WTC11 (cell line): ENCODE measurements at regions not wholly inside any gene's neighbourhood (a gene's known extent, or its start where the extent isn't known, plus 50 kb on each side); places are given as distances from the start of the nearest gene placed in this dataset.

Experiments used
- CTCF ChIP-seq: fragments of 200-600 bp; IDR thresholded peaks from 2 replicates; pipeline ENCODE4 v1.8.0; 2022; ENCODE audit warnings: antibody characterized with exemption
- ELF4 ChIP-seq: sonication (generic); formaldehyde crosslinking; IDR thresholded peaks from 2 replicates; pipeline ENCODE4 v1.8.1; 2022; ENCODE audit warnings: low read depth, mild to moderate bottlenecking, moderate library complexity, missing genetic modification reagents
- ESRRA ChIP-seq: sonication (generic); formaldehyde crosslinking; IDR thresholded peaks from 2 replicates; pipeline ENCODE4 v1.8.1; 2022; ENCODE audit warnings: mild to moderate bottlenecking, missing genetic modification reagents, borderline replicate concordance
- ETV6 ChIP-seq: sonication (generic); formaldehyde crosslinking; IDR thresholded peaks from 2 replicates; pipeline ENCODE4 v1.8.1; 2022; ENCODE audit warnings: mild to moderate bottlenecking, missing genetic modification reagents
- KAT7 ChIP-seq: sonication (generic); formaldehyde crosslinking; IDR thresholded peaks from 2 replicates; pipeline ENCODE4 v1.8.1; 2023; ENCODE audit warnings: missing genetic modification reagents, mild to moderate bottlenecking, borderline replicate concordance
- NR3C1 ChIP-seq: sonication (generic); formaldehyde crosslinking; conservative IDR thresholded peaks from 2 replicates; pipeline ENCODE4 v1.8.1; 2023; ENCODE audit warnings: low read depth, mild to moderate bottlenecking, missing genetic modification reagents
- SP1 ChIP-seq: sonication (generic); formaldehyde crosslinking; conservative IDR thresholded peaks from 2 replicates; pipeline ENCODE4 v1.8.1; 2022; ENCODE audit warnings: missing genetic modification reagents
- USF2 ChIP-seq: sonication (generic); formaldehyde crosslinking; IDR thresholded peaks from 2 replicates; pipeline ENCODE4 v1.8.1; 2023; ENCODE audit warnings: mild to moderate bottlenecking, missing genetic modification reagents, moderate library complexity
- TF ChIP-seq, protein P1 (sequence below): sonication (generic); formaldehyde crosslinking; conservative IDR thresholded peaks from 2 replicates; pipeline ENCODE4 v1.8.1; 2022; ENCODE audit warnings: mild to moderate bottlenecking, missing genetic modification reagents
- TF ChIP-seq, protein P2 (sequence below): sonication (generic); formaldehyde crosslinking; IDR thresholded peaks from 2 replicates; pipeline ENCODE4 v1.8.1; 2022; ENCODE audit warnings: mild to moderate bottlenecking, moderate library complexity, missing genetic modification reagents

DNA sequence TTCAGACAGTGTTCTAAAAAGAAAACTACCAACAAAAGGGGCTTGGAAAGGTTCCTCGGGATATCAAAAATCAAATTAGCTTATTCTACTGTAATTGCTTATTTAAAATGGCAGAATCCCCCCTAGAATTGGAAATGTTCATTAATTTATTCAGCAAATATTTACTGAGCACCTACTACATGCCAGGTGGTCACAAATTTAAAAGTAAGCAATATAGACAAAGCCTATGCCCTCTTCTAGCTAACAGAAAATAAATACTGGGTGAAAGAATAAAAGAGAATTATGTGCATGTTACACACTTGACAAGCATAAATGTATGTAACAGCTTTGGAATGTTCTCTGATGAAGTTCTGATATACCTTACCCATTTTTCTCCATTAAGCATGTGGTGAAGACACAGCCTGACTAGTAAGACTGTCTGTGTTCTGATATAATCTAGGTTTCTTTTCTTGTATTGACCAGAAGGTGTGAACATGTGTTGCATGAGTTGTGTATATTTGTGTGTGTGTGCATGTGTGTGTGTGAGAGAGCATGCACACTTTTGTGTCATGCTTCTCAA, 606.7 kb upstream of the CITED2 start:
- TF ChIP-seq USF2 (CRISPR knock-in tag) (no peak), KAT7 (CRISPR knock-in tag) (no peak), CTCF (no peak), NR3C1 (CRISPR knock-in tag) (no peak), ESRRA (CRISPR knock-in tag) (no peak), ETV6 (CRISPR knock-in tag) (no peak), ELF4 (CRISPR knock-in tag) (no peak), SP1 (no peak)
- TF ChIP-seq, protein P1, sequence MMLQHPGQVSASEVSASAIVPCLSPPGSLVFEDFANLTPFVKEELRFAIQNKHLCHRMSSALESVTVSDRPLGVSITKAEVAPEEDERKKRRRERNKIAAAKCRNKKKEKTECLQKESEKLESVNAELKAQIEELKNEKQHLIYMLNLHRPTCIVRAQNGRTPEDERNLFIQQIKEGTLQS = no peak
- TF ChIP-seq, protein P2, sequence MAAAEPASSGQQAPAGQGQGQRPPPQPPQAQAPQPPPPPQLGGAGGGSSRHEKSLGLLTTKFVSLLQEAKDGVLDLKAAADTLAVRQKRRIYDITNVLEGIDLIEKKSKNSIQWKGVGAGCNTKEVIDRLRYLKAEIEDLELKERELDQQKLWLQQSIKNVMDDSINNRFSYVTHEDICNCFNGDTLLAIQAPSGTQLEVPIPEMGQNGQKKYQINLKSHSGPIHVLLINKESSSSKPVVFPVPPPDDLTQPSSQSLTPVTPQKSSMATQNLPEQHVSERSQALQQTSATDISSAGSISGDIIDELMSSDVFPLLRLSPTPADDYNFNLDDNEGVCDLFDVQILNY (CRISPR knock-in tag) = no peak
